Neural cell (in vitro differentiated cells): ENCODE measurements at regions not wholly inside any gene's neighbourhood (a gene's known extent, or its start where the extent isn't known, plus 50 kb on each side); places are given as distances from the start of the nearest gene placed in this dataset.

Source experiments
- H2AFZ ChIP-seq: fragments of 200-600, 300-800 bp; sonication (generic), shearing (Covaris generic); 2 replicates; pipeline ENCODE4 v1.6.0; 2014; ENCODE audit warnings: low read depth, mild to moderate bottlenecking, antibody characterized with exemption, low read length, moderate library complexity
- H3F3A ChIP-seq: fragments of 200-600 bp; shearing (Covaris generic); 2 replicates; pipeline ENCODE4 v1.6.1; 2016; ENCODE audit warnings: mild to moderate bottlenecking, moderate library complexity, mixed read lengths, antibody characterized with exemption, low read length; ENCODE audit not compliant: insufficient read depth, poor library complexity, severe bottlenecking
- H3K27ac ChIP-seq: fragments of 200-600, 300-800 bp; sonication (generic), shearing (Covaris generic); 2 replicates; pipeline ENCODE4 v1.5.1; 2014; ENCODE audit warnings: mild to moderate bottlenecking, low read length, moderate library complexity
- H3K27me3 ChIP-seq: fragments of 300-800, 200-600 bp; sonication (generic), shearing (Covaris generic); 2 replicates; pipeline ENCODE4 v1.6.0; 2014; ENCODE audit warnings: mild to moderate bottlenecking, low read depth, low read length, moderate library complexity; ENCODE audit not compliant: insufficient read depth
- H3K36me3 ChIP-seq: fragments of 300-800, 200-600 bp; sonication (generic), shearing (Covaris generic); 2 replicates; pipeline ENCODE4 v1.5.1; 2014; ENCODE audit warnings: mild to moderate bottlenecking, antibody characterized with exemption, low read length, moderate library complexity; ENCODE audit not compliant: insufficient read depth
- H3K4me2 ChIP-seq: fragments of 300-800, 200-600 bp; sonication (generic), shearing (Covaris generic); 2 replicates; pipeline ENCODE4 v1.6.0; 2014; ENCODE audit warnings: mild to moderate bottlenecking, low read length
- H3K4me3 ChIP-seq: fragments of 300-800, 200-600 bp; sonication (generic), shearing (Covaris generic); 2 replicates; pipeline ENCODE4 v1.5.1; 2014; ENCODE audit warnings: mild to moderate bottlenecking, low read length, moderate library complexity
- H3K79me2 ChIP-seq: fragments of 200-600 bp; shearing (Covaris generic); replicated peaks from 2 replicates; pipeline ENCODE4 v1.6.0; 2014; ENCODE audit warnings: mild to moderate bottlenecking, low read length, moderate library complexity; ENCODE audit not compliant: insufficient read depth
- H3K9ac ChIP-seq: fragments of 300-800, 200-600 bp; sonication (generic), shearing (Covaris generic); 2 replicates; pipeline ENCODE4 v1.6.1; 2016; ENCODE audit warnings: mild to moderate bottlenecking, low read length, mixed read lengths
- H3K9me2 ChIP-seq: fragments of 200-600 bp; shearing (Covaris generic); 2 replicates; pipeline ENCODE4 v1.6.1; 2016; ENCODE audit warnings: mild to moderate bottlenecking, low read length, mixed read lengths; ENCODE audit not compliant: insufficient read depth
- H3K9me3 ChIP-seq: fragments of 200-600, 300-800 bp; sonication (generic), shearing (Covaris generic); 2 replicates; pipeline ENCODE4 v1.6.1; 2016; ENCODE audit warnings: mild to moderate bottlenecking, mixed run types, low read length, moderate library complexity, mixed read lengths
- H4K20me1 ChIP-seq: fragments of 200-600 bp; shearing (Covaris generic); 2 replicates; pipeline ENCODE4 v1.6.1; 2016; ENCODE audit warnings: mild to moderate bottlenecking, mixed run types; ENCODE audit not compliant: insufficient read depth
- EP300 ChIP-seq: fragments of 450-650 bp; conservative IDR thresholded peaks from 2 replicates; pipeline ENCODE4 v1.6.1; 2014; ENCODE audit warnings: antibody characterized with exemption, mild to moderate bottlenecking, moderate library complexity; ENCODE audit not compliant: poor library complexity, severe bottlenecking
- EZH2 ChIP-seq: fragments of 200-600, 300-800 bp; shearing (Covaris generic), sonication (generic); IDR thresholded peaks from 2 replicates; pipeline ENCODE4 v1.6.1; 2014; ENCODE audit warnings: antibody characterized with exemption, low read length, borderline replicate concordance, mild to moderate bottlenecking; ENCODE audit not compliant: insufficient read depth, poor library complexity, severe bottlenecking
- MXI1 ChIP-seq: fragments of 450-650 bp; conservative IDR thresholded peaks from 2 replicates; pipeline ENCODE4 v1.6.1; 2014; ENCODE audit warnings: antibody characterized with exemption, mild to moderate bottlenecking; ENCODE audit not compliant: poor library complexity, severe bottlenecking
- POLR2AphosphoS5 ChIP-seq: IDR thresholded peaks from 2 replicates; pipeline ENCODE4 v1.6.1; 2012
- RAD21 ChIP-seq: fragments of 450-650 bp; conservative IDR thresholded peaks from 2 replicates; pipeline ENCODE4 v1.6.1; 2014; ENCODE audit warnings: antibody characterized with exemption, mild to moderate bottlenecking, moderate library complexity
- SMC3 ChIP-seq: fragments of 450-650 bp; conservative IDR thresholded peaks from 2 replicates; pipeline ENCODE4 v1.6.1; 2014; ENCODE audit warnings: antibody characterized with exemption, mild to moderate bottlenecking, moderate library complexity; ENCODE audit not compliant: poor library complexity
- TAF1 ChIP-seq: IDR thresholded peaks from 2 replicates; pipeline ENCODE4 v1.6.1; 2012; ENCODE audit warnings: low read depth
- TF ChIP-seq, protein P1 (sequence below): fragments of 450-650 bp; IDR thresholded peaks from 2 replicates; pipeline ENCODE4 v1.5.1; 2014; ENCODE audit warnings: antibody characterized with exemption, mild to moderate bottlenecking, moderate library complexity; ENCODE audit not compliant: poor library complexity, severe bottlenecking
- TF ChIP-seq, protein P2 (sequence below): IDR thresholded peaks from 2 replicates; pipeline ENCODE4 v1.6.1; 2012; ENCODE audit warnings: borderline replicate concordance

DNA sequence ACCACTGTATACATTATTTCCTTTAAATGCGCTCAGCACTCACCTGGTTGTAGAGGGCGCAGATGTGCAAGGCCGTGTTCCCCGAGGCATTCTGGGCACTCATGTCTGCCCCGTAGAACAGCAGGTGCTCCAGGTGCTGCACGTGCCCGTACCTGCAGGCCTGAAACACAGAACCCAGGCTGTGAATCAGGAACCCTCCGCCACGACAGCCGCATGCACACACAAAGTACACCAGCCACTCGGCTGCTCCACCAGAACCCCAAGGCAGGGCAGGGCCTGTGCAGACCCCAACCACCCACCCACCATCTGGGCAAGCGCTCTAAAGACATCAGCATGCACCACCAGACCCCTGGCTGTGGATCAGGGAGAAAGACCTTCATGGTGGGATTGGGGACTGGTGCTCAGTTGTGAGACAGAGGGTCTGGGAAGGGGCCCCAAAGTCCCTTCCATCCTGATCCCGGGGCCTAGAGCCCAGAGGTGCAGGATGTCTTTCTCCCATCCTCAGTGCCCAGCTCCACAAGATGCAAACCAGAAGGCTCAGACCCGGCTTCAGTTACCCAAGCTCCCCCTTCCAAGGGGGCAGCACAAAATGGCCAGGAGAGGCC is 177.2 kb downstream of the SHANK2 start:
- Histone ChIP-seq H3K9ac (no peak overlapping the region), H3K9me3 (peaks cover 3% of the 10 kb centered on the region), H3K27ac (no peak overlapping the region), H3F3A (no peaks in the 10 kb centered on the region), H3K4me2 (no peak overlapping the region), H3K27me3 (no peaks in the 10 kb centered on the region), H3K9me2 (no peaks in the 10 kb centered on the region), H3K4me3 (no peak overlapping the region), H2AFZ (no peak overlapping the region), H3K36me3 (no peaks in the 10 kb centered on the region), H4K20me1 (no peaks in the 10 kb centered on the region), H3K79me2 (no peaks in the 10 kb centered on the region)
- TF ChIP-seq TAF1 (no peak), RAD21 (no peak), POLR2AphosphoS5 (no peak), MXI1 (no peak), EZH2 (no peak), SMC3 (no peak), EP300 (no peak)
- TF ChIP-seq, protein P1, sequence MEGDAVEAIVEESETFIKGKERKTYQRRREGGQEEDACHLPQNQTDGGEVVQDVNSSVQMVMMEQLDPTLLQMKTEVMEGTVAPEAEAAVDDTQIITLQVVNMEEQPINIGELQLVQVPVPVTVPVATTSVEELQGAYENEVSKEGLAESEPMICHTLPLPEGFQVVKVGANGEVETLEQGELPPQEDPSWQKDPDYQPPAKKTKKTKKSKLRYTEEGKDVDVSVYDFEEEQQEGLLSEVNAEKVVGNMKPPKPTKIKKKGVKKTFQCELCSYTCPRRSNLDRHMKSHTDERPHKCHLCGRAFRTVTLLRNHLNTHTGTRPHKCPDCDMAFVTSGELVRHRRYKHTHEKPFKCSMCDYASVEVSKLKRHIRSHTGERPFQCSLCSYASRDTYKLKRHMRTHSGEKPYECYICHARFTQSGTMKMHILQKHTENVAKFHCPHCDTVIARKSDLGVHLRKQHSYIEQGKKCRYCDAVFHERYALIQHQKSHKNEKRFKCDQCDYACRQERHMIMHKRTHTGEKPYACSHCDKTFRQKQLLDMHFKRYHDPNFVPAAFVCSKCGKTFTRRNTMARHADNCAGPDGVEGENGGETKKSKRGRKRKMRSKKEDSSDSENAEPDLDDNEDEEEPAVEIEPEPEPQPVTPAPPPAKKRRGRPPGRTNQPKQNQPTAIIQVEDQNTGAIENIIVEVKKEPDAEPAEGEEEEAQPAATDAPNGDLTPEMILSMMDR, result no peak
- TF ChIP-seq, protein P2, sequence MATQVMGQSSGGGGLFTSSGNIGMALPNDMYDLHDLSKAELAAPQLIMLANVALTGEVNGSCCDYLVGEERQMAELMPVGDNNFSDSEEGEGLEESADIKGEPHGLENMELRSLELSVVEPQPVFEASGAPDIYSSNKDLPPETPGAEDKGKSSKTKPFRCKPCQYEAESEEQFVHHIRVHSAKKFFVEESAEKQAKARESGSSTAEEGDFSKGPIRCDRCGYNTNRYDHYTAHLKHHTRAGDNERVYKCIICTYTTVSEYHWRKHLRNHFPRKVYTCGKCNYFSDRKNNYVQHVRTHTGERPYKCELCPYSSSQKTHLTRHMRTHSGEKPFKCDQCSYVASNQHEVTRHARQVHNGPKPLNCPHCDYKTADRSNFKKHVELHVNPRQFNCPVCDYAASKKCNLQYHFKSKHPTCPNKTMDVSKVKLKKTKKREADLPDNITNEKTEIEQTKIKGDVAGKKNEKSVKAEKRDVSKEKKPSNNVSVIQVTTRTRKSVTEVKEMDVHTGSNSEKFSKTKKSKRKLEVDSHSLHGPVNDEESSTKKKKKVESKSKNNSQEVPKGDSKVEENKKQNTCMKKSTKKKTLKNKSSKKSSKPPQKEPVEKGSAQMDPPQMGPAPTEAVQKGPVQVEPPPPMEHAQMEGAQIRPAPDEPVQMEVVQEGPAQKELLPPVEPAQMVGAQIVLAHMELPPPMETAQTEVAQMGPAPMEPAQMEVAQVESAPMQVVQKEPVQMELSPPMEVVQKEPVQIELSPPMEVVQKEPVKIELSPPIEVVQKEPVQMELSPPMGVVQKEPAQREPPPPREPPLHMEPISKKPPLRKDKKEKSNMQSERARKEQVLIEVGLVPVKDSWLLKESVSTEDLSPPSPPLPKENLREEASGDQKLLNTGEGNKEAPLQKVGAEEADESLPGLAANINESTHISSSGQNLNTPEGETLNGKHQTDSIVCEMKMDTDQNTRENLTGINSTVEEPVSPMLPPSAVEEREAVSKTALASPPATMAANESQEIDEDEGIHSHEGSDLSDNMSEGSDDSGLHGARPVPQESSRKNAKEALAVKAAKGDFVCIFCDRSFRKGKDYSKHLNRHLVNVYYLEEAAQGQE, result no peak

DNA sequence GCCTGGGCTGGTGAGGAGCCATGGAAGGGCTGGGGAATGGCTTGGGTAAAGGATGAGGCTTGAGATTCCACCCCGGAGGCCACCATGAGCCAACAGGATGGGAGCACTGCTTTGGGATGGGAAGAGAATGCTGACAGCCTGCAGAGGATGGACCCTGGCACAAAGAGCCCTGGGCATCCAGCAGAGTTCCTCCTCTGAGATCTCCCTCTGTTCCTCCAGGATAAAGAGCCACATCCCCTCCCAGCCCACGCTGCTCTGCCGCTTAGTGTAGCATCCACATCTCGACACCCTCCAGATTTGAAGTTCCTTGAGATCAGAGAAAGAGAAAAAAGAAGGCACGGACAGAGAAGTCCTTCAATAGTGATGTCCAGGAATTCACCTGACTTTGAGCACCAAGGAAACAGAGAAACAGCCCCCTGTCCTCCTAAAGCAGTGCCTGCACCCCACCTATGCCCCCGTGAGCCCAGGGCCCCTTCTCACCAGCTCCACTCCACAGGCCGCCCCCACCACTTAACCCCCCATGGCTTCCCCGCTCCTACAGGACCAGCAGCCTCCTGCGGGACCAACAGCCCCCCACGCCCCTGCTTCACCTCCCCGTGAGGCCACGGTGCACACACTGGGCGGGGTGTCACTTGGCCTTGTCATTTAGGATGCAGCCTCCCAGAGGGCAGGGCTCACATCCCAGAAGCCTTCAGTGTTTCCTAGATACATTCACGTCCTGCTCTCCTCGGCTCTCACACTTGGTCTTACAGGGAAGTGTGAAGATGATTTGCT is 180.5 kb downstream of the SHANK2 start:
- TF ChIP-seq, protein P2, result no peak
- TF ChIP-seq SMC3, result no peak
- TF ChIP-seq POLR2AphosphoS5, result no peak
- TF ChIP-seq, protein P1, result no peak
- no peak for TF ChIP-seq EP300
- no peak for TF ChIP-seq MXI1
- TF ChIP-seq RAD21, result no peak
- TF ChIP-seq TAF1, result no peak
- TF ChIP-seq EZH2, result no peak
- H3K4me2 ChIP-seq, result no peak overlapping the region
- H3K9me2 ChIP-seq, result no peaks in the 10 kb centered on the region
- no peak overlapping the region for H3K9ac ChIP-seq
- no peak overlapping the region for H3K27ac ChIP-seq
- H3K27me3 ChIP-seq, result no peaks in the 10 kb centered on the region
- peaks cover 3% of the 10 kb centered on the region for H3K9me3 ChIP-seq
- no peaks in the 10 kb centered on the region for H4K20me1 ChIP-seq
- no peaks in the 10 kb centered on the region for H3K79me2 ChIP-seq
- no peaks in the 10 kb centered on the region for H3K36me3 ChIP-seq
- H2AFZ ChIP-seq, result no peak overlapping the region
- no peaks in the 10 kb centered on the region for H3F3A ChIP-seq
- no peak overlapping the region for H3K4me3 ChIP-seq
